ENCODE measurements at regions not wholly inside any gene's neighbourhood (a gene's known extent, or its start where the extent isn't known, plus 50 kb on each side); places are given as distances from the start of the nearest gene placed in this dataset.

DNA sequence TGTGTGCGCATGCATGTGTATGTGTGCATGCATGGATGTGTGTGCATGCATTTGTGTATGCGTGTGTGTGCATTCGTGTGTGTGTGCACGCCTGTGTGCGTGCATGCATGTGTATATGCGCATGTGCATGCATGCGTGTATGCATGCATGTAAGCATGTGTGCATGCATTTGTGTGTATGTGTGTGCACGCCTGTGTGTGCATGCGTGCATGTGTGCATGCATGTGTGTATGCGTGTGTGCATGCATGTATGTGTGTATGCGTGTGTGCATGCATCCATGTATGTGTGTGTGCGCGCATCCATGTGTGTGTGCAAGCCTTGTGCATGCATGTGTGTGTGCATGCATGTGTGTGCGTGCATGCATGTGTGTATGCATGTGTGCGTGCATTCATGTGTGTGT lies 276.8 kb downstream of the PBX3 start (continued):
- TF ChIP-seq, protein P1, sequence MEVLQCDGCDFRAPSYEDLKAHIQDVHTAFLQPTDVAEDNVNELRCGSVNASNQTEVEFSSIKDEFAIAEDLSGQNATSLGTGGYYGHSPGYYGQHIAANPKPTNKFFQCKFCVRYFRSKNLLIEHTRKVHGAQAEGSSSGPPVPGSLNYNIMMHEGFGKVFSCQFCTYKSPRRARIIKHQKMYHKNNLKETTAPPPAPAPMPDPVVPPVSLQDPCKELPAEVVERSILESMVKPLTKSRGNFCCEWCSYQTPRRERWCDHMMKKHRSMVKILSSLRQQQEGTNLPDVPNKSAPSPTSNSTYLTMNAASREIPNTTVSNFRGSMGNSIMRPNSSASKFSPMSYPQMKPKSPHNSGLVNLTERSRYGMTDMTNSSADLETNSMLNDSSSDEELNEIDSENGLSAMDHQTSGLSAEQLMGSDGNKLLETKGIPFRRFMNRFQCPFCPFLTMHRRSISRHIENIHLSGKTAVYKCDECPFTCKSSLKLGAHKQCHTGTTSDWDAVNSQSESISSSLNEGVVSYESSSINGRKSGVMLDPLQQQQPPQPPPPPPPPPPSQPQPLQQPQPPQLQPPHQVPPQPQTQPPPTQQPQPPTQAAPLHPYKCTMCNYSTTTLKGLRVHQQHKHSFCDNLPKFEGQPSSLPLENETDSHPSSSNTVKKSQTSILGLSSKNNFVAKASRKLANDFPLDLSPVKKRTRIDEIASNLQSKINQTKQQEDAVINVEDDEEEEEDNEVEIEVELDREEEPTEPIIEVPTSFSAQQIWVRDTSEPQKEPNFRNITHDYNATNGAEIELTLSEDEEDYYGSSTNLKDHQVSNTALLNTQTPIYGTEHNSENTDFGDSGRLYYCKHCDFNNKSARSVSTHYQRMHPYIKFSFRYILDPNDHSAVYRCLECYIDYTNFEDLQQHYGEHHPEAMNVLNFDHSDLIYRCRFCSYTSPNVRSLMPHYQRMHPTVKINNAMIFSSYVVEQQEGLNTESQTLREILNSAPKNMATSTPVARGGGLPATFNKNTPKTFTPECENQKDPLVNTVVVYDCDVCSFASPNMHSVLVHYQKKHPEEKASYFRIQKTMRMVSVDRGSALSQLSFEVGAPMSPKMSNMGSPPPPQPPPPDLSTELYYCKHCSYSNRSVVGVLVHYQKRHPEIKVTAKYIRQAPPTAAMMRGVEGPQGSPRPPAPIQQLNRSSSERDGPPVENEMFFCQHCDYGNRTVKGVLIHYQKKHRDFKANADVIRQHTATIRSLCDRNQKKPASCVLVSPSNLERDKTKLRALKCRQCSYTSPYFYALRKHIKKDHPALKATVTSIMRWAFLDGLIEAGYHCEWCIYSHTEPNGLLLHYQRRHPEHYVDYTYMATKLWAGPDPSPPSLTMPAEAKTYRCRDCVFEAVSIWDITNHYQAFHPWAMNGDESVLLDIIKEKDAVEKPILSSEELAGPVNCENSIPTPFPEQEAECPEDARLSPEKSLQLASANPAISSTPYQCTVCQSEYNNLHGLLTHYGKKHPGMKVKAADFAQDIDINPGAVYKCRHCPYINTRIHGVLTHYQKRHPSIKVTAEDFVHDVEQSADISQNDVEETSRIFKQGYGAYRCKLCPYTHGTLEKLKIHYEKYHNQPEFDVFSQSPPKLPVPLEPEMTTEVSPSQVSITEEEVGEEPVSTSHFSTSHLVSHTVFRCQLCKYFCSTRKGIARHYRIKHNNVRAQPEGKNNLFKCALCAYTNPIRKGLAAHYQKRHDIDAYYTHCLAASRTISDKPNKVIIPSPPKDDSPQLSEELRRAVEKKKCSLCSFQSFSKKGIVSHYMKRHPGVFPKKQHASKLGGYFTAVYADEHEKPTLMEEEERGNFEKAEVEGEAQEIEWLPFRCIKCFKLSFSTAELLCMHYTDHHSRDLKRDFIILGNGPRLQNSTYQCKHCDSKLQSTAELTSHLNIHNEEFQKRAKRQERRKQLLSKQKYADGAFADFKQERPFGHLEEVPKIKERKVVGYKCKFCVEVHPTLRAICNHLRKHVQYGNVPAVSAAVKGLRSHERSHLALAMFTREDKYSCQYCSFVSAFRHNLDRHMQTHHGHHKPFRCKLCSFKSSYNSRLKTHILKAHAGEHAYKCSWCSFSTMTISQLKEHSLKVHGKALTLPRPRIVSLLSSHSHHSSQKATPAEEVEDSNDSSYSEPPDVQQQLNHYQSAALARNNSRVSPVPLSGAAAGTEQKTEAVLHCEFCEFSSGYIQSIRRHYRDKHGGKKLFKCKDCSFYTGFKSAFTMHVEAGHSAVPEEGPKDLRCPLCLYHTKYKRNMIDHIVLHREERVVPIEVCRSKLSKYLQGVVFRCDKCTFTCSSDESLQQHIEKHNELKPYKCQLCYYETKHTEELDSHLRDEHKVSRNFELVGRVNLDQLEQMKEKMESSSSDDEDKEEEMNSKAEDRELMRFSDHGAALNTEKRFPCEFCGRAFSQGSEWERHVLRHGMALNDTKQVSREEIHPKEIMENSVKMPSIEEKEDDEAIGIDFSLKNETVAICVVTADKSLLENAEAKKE (CRISPR knock-in tag; IDR thresholded peaks at IDR 0.05) = no peak
- TF ChIP-seq EZH2phosphoT487 (IDR thresholded peaks at IDR 0.05; ENCODE audit: unreplicated experiment) = no peak

DNA sequence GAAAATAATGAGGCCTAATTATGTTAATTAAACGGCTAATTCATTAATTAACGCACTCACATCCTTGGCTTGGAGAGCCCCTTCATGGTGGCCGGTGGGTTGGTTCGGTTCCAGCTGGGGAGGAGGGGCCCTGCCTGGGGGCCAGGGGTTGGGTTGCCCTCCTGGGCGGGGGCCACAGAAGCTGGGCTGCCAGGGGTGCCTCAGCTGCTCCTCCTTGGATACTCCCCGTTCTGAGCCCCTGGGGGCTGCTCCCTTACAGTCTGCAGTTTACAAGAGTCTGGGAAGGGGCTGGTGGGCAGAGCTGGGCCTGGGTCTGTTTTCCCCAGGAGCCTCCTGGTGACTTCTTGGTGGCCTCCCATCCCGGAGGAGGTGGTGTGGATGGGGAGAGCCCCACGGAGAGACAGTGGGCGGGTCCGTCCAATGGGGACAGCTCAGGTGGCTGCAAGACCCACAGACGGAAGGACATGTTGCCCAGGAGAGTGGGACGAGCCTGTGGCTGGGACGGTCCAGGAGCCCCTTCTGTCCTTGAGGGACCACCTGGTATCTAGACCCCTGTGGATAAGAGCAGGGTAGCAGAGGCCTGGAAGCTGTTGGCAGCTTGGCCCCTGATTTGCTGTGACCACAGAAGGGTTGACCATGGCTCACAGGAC lies 277.5 kb downstream of the PBX3 start:
- H3K4me1 ChIP-seq (ENCODE audit: insufficient read depth) = no peaks in the 10 kb centered on the region
- H2AFZ ChIP-seq = no peak overlapping the region
- Mint-ChIP-seq H3K27me3 (ENCODE audit: insufficient read depth, low read depth, poor library complexity) (peaks cover 12% of the 10 kb centered on the region), H3K9me3 (peaks cover 2% of the 10 kb centered on the region; the same call in 2 of the 3 replicates), H3K4me1 (no peaks in the 10 kb centered on the region; the same call in 2 of the 3 replicates), H3K36me3 (ENCODE audit: low read depth) (no peaks in the 10 kb centered on the region), H3K4me3 (no peak overlapping the region), H3K27ac (no peak overlapping the region)
- H3K27ac ChIP-seq (ENCODE audit: low read depth) = no peak overlapping the region
- no peaks in the 10 kb centered on the region for H4K20me1 ChIP-seq (replicated peaks; ENCODE audit: insufficient read depth)
- H3K36me3 ChIP-seq (ENCODE audit: insufficient read depth) = no peaks in the 10 kb centered on the region
- no peaks in the 10 kb centered on the region for H3K9me2 ChIP-seq (ENCODE audit: insufficient read depth)
- H3K79me2 ChIP-seq (replicated peaks; ENCODE audit: insufficient read depth) = no peaks in the 10 kb centered on the region
- H3K27me3 ChIP-seq (ENCODE audit: insufficient read depth) = no peaks in the 10 kb centered on the region
- no peak for DNase-seq (ENCODE audit: low spot score)
- no peak for ATAC-seq
- H3K4me3 ChIP-seq = no peak overlapping the region
- H3K4me2 ChIP-seq = no peak overlapping the region
- no peaks in the 10 kb centered on the region for H3F3A ChIP-seq (replicated peaks; ENCODE audit: low read depth)
- TF ChIP-seq, protein P1 (CRISPR knock-in tag; IDR thresholded peaks at IDR 0.05) = no peak
- TF ChIP-seq JUNB (IDR thresholded peaks at IDR 0.05; ENCODE audit: unreplicated experiment) (no peak), STAT1 (IDR thresholded peaks at IDR 0.05; ENCODE audit: unreplicated experiment) (no peak), NANOG (IDR thresholded peaks at IDR 0.05; ENCODE audit: borderline replicate concordance) (no peak), CREB1 (CRISPR knock-in tag; IDR thresholded peaks at IDR 0.05; ENCODE audit: low read depth) (no peak), EZH2phosphoT487 (IDR thresholded peaks at IDR 0.05; ENCODE audit: unreplicated experiment) (no peak)
- TF ChIP-seq, protein P2, sequence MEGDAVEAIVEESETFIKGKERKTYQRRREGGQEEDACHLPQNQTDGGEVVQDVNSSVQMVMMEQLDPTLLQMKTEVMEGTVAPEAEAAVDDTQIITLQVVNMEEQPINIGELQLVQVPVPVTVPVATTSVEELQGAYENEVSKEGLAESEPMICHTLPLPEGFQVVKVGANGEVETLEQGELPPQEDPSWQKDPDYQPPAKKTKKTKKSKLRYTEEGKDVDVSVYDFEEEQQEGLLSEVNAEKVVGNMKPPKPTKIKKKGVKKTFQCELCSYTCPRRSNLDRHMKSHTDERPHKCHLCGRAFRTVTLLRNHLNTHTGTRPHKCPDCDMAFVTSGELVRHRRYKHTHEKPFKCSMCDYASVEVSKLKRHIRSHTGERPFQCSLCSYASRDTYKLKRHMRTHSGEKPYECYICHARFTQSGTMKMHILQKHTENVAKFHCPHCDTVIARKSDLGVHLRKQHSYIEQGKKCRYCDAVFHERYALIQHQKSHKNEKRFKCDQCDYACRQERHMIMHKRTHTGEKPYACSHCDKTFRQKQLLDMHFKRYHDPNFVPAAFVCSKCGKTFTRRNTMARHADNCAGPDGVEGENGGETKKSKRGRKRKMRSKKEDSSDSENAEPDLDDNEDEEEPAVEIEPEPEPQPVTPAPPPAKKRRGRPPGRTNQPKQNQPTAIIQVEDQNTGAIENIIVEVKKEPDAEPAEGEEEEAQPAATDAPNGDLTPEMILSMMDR (conservative IDR thresholded peaks at IDR 0.05; ENCODE audit: low read depth in 2 of 2) = no peak

Data from GM23338 (cell line).